GM18909 (cell line): ENCODE measurements at regions not wholly inside any gene's neighbourhood (a gene's known extent, or its start where the extent isn't known, plus 50 kb on each side); places are given as distances from the start of the nearest gene placed in this dataset.

Source experiments
- ATAC-seq: cut with Tn5 transposase; IDR thresholded peaks from one replicate; pipeline ENCODE4 v1.9.1; 2021; ENCODE audit warnings: mild to moderate bottlenecking; ENCODE audit not compliant: unreplicated experiment, poor library complexity

DNA sequence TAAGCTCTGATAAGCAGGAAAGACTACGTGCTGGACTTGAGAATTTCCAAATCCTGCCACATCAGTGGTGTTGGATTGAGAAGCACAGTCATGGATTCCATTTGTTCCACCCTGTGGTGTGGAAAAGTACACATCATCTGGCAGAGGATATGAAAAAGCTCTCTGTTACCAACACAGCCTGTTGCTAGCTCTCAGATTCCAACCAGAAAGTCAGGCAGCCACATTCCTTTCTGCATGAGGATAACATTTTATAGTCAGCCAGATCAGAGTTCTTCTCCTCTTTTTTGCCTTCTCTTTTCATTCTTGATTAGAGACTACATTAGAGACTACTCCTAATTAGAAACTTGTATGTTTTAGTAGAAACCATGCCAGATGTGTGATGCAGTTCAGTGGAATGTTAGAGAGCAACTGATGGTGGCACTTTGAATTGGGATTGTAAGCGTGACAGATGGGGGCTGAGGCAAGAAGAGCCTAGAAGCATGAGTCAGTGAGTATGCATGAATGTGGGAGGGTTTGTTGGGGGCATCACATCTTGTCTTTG lies 61.2 kb upstream of the STXBP6 start:
- ATAC-seq = no peak

DNA sequence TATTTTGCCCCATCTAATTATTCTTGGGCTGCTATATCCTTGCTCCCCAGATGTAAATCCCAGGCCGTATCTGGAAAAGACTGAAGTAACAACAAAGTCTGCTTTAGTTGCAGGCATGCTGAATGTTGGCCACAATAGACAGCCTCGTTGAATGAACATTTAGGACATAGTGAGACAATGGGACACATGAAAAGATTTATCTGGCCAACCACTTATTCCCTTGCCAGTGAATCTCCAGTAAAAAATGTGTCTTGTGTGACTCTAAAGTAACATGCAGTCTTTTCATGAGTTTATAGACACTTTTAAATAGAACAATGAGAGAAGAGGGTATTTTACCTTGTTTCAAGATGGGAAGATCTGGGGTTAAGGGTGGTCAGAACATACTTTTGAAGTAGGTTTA lies 60.2 kb upstream of the STXBP6 start:
- ATAC-seq = no peak

GRCh38 chr14:25108959-25109358 lies 59.0 kb upstream of the STXBP6 start:
- ATAC-seq = no peak

- no peak for ATAC-seq
These were observed 58.3 kb upstream of the STXBP6 start for GRCh38 chr14:25108291-25108690.

GRCh38 chr14:25103820-25104219 lies 53.9 kb upstream of the STXBP6 start:
- ATAC-seq = no peak

DNA sequence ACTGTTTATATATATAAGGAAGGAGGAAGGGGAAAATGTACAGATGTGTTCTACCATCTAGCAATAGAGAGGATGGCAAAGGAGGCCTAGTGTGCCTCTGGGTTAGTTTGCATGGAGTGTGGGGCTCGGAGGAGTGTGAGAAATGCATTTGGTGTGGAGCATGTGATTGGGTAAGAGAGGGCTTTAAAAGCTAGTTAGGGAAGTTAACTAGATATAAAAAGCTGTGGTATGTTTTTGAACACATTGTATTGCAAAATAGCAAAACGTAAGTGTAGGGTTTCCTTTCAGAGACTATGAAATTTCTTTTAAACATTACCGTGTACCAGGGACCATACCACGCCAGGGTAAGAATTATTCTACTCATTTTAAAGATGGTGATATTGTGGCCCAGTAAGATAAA lies 53.3 kb upstream of the STXBP6 start:
- no peak for ATAC-seq

- no peak for ATAC-seq
These were observed 52.8 kb upstream of the STXBP6 start for GRCh38 chr14:25102788-25103187.

DNA sequence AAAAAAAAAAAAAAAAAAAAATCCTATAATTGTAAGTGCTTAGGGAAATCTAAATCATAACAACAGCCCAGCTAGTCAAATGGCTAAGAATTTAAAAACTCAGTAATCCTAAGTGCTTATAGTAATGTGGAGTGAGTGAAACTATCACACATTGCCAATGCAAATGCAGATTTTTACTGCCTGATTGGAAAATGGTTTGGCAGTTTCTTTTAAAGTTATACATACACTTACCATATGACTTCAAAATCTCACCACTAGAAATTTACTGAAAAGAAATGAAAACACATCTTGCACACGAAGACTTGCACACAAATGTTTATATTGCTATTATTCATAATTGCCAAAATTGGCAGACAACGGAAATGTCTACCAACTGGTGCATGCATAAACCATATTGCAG lies 51.3 kb upstream of the STXBP6 start:
- no peak for ATAC-seq
